HG03378 (cell line): ENCODE measurements at regions not wholly inside any gene's neighbourhood (a gene's known extent, or its start where the extent isn't known, plus 50 kb on each side); places are given as distances from the start of the nearest gene placed in this dataset.

Experiments used
- ATAC-seq: cut with Tn5 transposase; IDR thresholded peaks from one replicate; pipeline ENCODE4 v1.9.1; 2021; ENCODE audit warnings: mild to moderate bottlenecking, moderate library complexity; ENCODE audit not compliant: unreplicated experiment

GRCh38 chr14:32254952-32255679 is 52.0 kb upstream of the RNU6-8 start:
- ATAC-seq, result peak; percentile 50

- no peak for ATAC-seq
These were observed 52.7 kb upstream of the RNU6-8 start for GRCh38 chr14:32255789-32256188.

- no peak for ATAC-seq
These were observed 53.5 kb upstream of the RNU6-8 start for GRCh38 chr14:32256576-32256975.

- no peak for ATAC-seq
These were observed 55.4 kb upstream of the RNU6-8 start for GRCh38 chr14:32258336-32258993.

- peak; percentile 95 for ATAC-seq
These were observed 56.4 kb upstream of the RNU6-8 start for GRCh38 chr14:32259368-32260013.

- no peak for ATAC-seq
These were observed 61.0 kb upstream of the RNU6-8 start for GRCh38 chr14:32263939-32264567.

GRCh38 chr14:32265584-32265983 is 62.5 kb upstream of the RNU6-8 start:
- no peak for ATAC-seq

GRCh38 chr14:32277998-32278397 is 51.1 kb upstream of the AKAP6 start:
- no peak for ATAC-seq
